Hematopoietic multipotent progenitor cell treated with erythropoietin and hydrocortisone succinate and interleukin-3 and kit ligand, for 8 days (in vitro differentiated cells): ENCODE measurements at regions not wholly inside any gene's neighbourhood (a gene's known extent, or its start where the extent isn't known, plus 50 kb on each side); places are given as distances from the start of the nearest gene placed in this dataset.

ENCODE experiments used
- DNase-seq: peaks from one replicate; pipeline ENCODE4 v3.0.0-alpha.2; 2015

DNA sequence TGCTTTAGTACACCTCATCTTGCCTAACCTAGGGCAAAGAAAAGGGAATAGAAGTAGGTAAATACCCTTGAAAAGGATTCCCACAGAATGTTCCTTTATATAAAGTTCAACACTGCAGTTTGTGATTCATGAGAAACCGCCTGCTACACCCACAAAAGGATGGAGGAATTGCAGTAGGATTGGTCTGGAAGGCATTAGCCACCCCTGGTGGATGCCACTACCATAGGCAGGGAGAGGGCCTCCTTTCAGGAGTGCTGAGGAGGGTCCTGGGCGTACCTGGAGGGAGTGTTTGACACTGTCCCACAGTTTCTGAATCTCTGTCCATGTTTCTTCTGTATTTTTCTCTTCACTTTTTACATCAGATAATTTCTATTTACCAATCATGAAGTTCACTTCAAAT is 221.8 kb upstream of the TMEM72 start:
- no peak for DNase-seq

DNA sequence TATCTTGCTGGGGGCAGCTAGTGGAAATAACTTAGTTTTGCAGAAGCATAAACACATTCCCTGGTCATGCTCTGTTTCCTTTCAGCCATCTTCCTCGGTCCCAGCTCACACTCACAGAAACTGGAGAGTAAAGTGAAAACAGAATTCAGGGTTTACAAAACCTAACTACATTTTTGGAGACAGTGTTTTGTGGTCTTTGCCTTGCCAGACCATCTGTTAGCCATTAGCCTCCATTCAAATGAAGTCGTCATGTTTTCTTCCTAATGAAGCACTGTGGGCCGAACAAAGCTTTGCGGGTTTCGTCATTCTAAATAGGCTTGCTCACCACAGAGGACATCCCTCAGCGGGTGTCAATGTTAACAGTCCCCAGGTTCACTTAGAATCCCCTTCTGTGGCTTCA is 214.6 kb upstream of the TMEM72 start:
- no peak for DNase-seq

DNA sequence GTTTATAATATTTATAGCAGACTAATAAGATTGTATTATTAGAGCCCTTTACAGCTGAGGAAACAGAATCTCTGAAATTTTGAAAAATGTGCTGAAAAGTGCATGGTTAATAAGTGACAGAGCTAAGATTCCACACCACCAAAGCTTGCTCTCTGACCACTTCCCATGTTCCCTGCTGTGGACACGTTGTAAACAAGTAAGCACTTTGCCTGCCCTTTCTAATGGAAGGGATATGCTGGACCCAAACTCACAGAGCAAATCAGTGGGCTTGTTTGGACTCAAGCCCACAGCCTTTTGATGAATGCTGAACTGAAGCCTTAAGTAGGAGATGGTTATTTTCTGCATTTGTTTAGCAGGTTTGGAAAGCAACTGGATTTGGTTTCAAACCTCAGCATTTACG is 214.0 kb upstream of the TMEM72 start:
- no peak for DNase-seq

DNA sequence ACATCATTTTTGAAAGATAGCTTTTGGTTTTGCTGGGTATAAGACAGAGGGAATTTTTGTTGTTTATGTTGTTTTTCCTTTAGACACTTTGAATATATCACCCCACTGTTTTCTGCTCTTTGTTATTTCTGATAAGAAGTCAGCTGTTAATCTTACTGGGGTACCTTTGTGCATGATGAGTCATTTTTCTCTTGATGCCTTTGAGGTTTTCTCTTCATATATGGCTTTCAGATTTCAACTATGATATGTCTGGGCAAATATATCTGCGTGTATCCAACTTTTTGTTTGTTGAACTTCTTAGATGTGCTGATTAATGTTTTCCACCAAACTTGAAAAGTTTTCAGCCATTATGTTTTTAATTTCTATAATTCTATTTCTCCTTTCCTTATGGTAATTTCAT is 208.6 kb upstream of the TMEM72 start:
- DNase-seq, result no peak

DNA sequence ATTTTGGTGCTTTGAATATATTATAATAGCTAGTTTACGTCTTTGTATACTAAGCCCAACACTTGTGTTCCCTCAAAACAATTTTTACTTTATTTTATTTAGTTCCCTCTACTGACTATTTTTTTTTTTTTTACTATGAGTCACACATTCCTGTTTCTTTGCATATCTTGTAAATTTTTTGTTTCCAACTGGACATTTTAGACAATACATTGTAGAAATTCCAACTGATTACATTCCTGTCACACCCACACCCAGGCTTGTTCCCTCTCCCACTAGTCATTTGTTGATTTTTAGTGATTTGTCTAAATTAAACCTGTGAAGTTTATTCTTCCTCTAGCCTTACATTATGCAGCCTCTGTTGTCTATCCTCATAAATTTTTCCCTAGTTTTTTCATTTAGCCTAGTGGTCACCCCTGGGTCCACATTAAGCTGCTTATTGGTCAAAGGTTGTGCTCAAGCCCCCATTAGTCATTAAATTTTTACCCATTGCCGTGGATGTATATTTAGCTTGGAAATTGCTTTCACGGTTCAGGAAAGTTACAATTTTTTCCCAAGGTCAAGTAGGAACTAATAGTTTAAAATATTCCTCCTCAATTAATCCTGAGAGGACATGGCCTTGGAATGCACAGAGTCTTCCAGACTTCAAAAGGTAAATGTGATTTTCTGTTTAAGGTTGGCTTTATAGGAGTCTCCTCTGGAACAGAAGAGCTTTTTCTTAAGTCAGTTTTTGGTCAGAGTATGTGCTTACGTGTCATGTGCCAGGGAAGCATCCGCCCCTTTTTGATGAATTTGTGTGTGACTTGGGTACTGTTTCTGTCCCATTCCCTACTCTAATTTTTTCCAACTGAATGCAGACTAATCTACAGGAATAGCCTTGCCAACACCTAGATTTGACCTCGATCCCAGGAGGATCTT is 207.6 kb upstream of the TMEM72 start:
- DNase-seq, result no peak

DNA sequence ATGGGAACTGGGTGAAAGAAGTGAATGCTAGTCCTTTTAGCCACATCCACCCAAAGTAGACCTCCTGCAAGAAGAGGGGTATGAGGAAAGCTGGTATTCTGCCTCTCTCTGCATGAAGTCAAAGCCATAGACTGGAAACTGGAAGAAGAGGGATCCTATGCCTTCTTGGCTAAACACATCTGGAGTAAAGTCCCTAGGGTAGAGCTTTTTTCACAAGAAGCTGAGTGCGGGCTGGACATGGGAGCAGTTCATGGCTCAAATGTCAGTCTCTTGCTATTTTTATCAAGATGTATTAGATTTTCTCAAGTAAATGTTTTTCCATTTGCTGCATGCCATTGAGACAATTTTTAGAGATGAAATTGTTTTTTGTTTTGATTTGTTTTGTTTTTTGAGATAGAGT is 206.5 kb upstream of the TMEM72 start:
- no peak for DNase-seq

DNA sequence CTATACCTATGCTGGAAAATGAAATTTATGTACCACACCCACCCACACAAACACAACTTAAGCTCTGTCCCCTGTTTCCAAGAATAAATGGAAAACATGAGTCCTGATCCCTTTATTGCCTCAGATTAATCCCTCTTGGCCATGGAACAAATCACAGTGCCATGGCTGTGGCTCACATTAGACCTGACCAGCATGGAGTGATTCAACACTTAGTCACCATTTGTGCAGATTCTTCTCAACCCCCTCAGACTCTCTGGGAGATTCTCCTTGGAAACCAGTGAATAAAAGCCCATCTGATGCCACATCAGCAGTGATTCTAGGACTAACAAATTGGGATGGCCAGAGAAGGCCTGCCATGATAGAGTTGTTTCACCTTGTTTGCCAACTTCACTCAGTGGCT is 204.4 kb upstream of the TMEM72 start:
- DNase-seq, result no peak

DNA sequence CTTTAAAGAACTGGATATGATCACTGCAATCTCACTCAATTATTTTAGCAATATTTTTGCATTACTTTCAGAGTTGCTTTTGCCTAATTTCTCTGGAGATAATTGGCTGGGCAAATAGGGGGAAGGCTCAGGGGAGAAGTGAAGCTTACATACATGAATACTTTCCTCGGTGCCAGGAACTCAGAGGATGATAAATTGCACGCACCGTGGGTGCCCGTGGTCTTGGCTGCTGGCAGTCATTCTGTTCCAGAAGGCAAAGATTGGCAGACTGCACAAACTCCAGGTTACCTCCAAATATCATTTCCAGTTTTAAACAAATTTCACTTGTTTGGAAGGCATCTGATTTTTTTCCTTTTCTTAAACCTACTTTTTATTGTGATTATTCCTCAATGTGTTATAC is 197.8 kb upstream of the TMEM72 start:
- no peak for DNase-seq

DNA sequence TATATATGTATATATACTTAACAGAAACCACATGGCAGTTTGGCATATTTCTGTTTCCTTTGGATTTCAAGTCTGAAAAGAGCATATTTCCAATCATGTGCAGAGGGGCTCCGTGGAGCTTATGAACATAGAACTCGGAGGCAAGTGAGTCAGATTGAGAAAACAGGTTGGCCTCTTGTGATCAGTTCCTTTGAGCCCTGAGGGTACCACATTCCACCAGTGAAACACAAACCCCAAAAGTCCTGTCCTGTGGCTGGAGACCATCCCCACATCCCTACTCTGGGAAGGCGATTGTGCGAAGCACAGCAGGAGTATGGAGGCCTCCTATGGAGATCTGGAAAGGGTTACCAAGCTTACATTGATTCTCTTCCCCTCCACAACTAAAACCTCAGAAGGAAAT is 196.7 kb upstream of the TMEM72 start:
- no peak for DNase-seq

DNA sequence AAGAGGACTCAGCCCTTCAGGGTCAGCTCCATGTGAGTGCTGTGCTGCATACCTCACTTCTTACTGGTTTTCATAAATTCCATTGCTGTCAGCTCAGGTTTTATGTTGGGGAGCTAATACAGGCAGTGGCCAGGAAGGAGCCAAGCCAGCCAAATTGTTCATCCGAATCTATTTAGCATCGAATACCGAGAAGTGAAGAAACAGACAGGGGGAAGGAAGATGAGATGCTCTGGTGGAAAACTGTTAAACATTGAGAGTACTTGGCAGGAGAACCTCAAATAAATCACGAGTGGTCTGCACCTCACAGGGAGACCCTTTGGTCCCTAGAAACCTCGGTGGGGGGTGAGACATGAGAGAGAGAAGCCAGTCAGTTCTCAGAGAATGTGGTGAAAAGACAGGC is 196.0 kb upstream of the TMEM72 start:
- DNase-seq, result no peak

DNA sequence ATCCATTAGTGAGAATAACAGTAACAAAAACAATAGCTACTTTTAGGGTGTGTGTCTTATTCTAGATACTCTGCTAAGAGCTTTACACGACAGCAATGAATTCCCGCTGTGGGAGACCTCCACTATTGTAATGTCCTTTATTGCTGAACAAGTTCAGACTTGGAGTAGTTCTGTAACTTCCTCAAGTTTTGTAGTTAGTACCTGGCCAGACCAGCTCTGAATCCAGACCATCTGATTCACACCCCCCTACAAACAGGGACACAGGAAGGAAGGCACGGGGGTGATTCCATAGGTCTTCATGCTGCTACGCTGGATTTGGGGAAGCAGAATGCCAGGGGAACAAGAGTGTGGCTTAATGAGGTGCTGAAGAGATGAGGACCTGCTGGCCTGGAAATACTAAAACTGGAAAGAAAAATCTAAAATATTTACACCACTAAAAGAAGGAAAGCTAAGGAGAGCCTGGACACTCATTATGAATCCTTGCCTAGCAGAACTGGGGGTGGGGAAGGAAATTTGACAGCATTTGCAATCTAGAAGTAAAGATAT is 194.6 kb upstream of the TMEM72 start:
- no peak for DNase-seq

DNA sequence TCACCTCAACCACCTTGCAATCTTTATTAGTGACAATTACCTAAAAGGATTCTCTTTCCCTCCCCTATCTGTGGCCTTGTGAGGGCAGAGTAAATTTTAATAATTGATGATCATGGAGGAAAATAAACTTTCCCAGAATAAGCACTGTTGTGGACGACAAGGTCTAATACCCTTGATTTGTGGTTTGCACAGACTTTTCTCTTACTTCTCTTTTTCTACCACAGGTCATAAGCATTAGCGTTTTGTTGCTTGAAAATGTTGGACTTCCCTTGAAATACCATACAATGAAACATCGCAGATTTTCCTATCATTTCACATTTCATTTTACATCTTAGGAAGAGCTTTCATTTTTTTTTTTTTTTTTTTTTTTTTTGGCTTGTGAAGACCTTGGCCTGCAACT is 188.1 kb upstream of the TMEM72 start:
- DNase-seq, result no peak

DNA sequence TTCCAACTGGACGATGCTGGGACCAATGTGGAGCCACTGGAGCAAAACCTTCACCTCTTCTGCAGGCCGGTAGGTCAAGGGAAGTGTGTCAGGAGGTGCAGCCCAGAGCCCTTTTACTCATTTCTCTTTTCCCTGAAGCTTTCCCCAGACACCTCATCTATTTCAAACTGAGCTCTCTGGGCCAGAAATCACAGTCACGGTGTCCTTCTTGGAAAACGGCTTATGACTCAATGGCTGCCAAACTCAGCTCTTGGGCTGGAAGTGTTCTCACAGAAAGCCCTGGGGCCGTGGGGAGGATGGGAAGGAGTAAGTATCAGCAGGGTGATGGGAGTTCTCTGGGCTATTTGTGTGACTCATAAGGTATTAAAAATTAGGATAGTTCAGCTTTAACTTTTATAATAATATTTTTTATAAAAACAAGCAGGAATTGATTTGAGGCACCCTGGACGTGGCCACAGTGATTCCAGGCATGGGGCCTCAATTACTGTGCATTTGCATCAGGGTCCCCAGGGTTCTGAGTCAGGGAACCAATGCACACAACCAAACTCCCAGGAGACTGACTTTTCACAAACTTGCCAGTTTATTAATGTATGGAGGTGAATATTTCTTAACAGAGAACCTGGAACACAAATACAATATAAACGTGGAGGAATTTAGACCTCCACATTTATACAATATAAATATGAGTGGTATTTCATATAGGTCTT is 187.4 kb upstream of the TMEM72 start:
- no peak for DNase-seq

DNA sequence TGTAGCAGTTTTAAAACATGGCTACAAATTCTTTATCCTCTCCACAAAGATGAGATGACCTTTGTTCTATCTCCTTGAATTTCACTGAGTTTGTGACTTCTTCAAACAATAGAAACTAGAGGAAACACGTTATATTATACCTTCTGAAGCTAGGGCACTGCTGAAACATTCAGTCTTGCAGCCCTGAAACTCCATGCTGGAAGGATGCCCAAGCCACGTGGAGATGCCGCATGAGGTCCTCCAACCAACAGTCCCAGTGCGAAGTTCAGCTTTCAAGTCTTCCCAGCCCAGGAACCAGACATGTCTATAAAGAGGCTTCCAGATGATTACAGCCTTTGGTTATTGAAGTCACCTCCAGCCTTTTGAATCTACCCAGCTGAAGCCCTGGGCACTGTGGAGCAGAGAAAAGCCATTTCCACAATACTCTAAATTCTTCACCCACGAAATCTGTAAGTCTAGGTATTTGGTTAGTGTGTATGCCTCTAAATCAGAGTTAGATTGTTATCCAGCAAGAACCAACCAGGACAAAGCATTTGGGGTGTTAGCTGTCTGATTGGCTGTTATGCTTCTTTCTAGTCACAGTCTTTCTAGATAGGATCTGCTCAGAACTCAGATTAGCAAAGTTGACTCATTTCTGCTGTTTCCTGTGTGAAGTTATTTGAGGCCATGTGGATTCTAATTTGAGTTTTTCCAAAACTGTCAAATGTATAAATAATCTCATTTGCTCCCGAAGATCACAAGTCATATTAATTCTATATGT is 186.5 kb upstream of the TMEM72 start:
- no peak for DNase-seq

DNA sequence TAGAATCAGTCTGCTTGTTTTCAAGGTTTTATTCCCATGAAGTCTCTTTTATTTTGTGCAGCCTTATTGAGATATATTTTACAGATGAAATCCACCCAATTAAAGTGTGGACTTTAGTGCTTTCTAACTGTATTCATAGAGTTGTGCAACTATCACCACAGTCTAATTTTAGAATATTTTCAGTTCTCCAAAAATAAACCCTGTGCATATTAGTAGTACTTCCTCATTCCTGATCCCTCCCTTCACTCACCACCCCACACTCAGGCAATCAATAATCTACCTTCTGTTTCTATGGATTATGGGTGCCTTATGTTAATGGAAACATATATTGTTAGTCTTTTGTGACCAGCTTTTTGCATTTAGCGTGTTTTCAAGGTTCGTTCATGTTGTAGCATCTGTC is 185.7 kb upstream of the TMEM72 start:
- DNase-seq, result no peak

DNA sequence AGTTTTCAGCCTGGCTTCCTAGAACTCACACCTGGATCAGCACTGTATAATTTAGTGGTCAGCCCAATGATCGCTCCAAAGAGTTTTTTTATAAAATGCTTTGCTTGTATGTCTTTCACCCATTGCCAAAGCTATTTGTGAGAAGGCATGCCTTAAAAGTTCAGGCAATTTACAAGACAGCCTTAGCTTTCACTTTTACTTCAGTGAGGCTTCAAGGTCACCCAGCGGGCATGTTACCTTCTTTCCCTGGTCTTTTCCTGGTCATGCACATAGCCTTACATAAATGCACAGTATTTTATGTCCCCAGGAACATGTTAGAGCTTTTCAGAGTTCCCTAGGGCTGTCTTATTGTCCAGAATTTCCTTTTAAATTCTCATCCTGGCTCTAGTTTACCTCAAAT is 179.9 kb upstream of the TMEM72 start:
- DNase-seq, result no peak

DNA sequence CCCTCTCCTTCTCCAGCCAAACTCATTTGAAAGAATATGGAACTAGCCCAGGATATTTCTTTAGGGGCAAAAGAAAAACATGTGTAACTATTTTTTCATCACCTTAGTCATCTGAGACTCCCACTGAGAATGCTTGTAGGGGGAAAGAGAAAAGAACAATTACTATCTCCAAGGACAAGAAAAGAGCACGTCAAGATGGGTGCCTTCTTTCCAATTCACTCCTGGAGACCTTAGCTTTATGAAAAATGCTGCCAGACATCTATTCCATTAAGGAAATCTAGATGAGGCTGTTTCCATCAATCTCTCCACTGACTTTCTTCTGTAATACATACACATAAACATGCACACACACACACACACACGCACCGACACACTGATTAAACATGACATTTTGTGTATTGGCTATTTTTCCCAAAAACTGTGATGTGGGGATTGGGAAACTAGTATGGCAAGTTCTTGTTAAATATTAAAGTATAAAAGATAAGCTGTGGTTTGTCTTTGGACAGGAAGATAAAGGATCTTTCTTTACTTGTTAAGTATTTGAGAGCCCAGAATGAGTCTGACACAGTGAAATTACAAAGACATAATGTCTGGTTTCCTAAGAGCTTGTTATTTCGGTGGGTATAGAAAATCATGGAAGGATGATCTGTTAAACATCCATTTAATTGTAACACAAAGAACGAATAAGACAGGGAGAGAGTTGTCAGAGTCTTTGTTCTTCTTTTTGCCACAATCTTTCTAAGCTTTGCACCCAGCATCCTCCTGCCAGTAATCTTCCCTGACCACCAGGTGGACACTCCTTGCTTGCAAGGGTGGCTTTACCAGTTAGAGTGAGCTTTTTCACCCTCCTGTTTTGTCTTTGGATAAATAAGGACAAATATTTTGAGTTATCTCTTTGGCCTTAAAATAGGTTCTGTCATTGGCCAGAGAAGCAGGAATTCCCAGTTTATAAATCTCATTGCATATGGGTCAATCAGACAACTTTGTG is 177.3 kb upstream of the TMEM72 start:
- no peak for DNase-seq

DNA sequence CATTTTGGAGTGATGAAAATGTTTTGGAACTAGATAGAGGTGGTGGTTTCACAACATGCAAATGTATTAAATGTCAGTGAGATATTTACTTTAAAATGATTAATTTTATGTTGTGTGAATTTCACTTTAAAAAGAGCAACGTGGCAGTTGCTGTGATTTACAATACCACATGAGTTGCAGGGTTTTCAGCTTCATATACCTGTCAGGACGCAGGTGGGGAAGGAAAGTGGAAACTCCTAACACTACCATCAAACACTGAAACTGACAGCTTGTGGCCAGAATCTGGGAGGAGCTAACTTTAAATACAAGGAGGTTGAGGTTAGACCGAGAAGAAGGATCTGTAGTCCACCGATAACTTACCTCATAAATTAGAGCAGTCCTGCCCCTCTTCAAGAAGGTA is 168.9 kb upstream of the TMEM72 start:
- DNase-seq, result no peak

DNA sequence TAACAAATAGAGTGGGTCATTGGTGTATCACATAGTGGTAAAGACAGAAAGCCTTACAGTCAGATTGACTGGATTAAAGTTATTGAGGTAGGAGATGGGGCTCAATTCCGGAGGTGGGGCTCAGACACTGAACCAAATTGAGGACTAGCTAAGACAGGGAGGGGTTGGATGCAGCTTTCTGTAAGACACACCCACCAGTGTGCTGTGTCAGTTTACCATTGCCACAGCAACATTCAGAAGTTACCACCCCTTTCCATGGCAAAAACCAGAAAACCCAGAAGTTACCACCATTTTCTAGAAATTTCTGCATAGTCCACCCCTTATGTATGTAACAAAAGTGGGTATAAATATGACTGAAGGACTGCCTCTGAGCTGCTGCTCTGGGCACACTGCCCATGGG is 167.6 kb upstream of the TMEM72 start:
- no peak for DNase-seq

DNA sequence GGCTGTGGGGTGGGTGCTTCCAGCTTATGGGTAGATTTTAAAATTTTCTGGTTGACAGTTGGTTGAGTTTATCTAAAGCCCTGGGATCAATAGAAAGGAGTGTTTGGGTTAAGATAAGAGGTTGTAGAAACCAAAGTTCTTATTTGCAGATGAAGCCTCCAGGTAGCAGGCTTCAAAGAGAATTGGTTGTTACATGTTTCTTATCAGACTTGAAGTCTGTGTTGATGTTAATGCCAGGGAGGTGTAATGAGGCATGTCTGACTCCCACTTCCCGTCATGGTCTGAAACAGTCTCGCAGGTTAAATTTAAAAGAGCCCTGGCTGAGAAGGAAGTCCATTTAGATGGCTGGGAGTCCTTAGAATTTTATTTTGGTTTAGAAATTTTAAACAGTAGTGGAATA is 165.2 kb upstream of the TMEM72 start:
- no peak for DNase-seq

DNA sequence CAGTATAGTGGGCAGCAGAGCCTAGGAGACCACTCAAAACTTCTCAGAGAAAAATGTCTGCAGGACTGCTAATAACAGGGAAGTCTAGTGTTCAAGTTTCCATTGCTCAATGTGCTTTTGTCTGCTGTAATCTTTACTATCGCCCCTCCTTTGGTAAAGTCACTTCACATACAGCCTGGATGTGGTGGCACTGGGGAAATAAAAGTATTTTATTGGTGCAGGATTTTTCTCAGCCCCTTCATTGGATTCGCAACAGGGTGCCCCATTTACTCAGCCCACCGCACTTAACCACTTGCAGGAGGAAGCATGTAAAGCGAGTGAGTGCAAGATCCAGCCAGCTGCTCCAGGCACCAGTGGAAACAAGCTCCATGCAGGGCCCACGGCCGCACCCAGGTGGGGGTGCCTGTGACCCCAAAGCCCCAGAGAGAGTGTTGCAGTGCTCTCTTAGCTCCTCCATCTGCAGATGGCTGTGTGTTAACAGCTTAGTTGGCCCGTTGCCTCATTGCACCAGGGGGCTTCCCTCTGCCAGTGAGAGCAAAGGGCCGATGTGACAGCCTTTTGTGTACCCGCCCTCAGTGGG is 163.5 kb upstream of the TMEM72 start:
- no peak for DNase-seq

DNA sequence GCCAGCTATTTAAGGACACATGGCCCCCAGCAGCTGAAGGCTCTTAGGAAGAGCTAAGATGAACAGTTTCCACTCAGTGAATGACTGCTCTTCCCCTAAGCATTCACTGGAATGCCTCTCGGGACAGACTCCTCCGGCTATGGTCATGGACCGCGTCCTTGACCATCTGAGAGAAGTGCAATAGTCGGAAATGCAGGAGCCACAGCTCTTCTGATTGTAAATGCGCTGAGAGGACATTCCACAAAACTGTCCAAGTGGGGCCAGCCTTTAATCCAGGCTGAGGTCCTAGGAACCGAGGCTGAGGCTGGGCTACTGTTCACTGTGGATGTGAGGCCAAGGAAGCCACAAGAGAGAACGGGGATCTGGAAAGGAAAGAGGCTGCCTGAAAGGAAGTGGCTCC is 162.0 kb upstream of the TMEM72 start:
- DNase-seq, result no peak
